GM19468 (cell line): ENCODE measurements at regions not wholly inside any gene's neighbourhood (a gene's known extent, or its start where the extent isn't known, plus 50 kb on each side); places are given as distances from the start of the nearest gene placed in this dataset.

Source experiments
- ATAC-seq: cut with Tn5 transposase; IDR thresholded peaks from one replicate; pipeline ENCODE4 v1.9.1; 2021; ENCODE audit warnings: mild to moderate bottlenecking, moderate library complexity, moderate number of reproducible peaks; ENCODE audit not compliant: unreplicated experiment; ENCODE audit errors: extremely low read depth

GRCh38 chr10:29174389-29174788 is 114.5 kb upstream of the LYZL1 start:
- no peak for ATAC-seq

GRCh38 chr10:29176845-29177832 is 111.7 kb upstream of the LYZL1 start:
- no peak for ATAC-seq

GRCh38 chr10:29181936-29182335 is 106.9 kb upstream of the LYZL1 start:
- ATAC-seq = no peak

DNA sequence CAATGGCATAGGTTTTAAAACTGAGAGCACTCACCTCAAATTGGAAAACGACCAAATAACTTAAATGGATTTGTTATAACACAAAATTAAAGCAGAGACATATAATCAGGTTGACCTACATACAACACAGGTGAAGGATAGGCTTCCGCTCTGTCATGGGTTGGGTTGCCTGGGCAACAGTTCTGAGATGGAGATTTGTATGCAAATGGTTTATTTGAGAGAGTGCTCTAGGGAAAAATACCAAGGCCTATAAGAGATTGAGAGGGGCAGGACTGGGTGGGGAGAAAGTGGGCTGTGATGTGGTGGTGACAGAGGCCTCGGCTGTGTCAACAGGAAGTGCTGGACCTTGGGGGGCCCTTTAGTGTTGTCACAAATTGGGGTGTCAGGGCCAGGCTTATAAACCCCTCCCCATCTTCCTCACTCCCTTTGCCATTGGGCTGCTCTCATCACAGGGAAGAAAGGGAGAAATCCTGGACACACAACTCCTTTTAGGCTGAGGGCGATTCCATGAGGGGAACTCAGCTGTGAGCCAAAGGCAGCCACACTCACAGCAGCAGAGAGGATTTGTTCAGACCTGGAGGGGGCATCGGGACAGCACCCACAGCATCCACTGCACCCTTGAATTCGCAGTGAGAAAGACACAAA is 105.4 kb upstream of the LYZL1 start:
- ATAC-seq = no peak

DNA sequence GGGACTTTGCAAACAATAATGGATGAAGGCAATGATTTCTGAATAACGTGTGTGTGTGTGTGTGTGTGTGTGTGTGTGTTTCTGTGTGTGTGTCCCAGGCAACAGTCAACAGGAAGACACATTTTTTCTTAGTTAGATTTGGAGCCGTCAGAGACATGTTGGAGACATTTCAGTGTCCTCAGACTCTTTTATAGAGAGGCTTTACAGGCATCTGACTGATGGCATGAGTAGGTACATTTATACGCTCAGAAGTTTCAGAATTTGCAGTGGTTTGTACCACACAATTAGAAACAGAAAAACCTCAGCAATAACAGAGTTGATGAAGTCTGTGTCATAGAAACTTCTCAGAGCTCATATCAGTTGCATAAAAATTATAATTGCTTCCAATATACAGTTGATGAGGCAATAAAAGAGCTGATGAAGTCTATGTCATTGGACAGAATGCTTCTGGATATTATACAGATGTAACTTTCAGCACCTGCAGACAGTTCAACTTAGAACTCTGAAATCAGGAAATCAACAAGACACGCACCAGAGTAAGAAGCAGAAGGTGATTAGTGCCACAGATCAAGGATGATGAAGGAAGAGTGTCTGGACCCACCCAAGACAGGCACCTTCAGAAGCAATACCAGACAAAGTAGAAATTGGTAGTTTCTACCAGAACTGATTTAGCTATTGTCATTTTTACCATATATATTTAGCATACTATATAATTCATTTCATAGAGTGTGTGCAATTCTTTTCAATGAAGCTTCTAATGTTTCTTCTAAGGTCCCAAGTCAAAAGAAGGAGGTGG is 104.5 kb upstream of the LYZL1 start:
- ATAC-seq = no peak

DNA sequence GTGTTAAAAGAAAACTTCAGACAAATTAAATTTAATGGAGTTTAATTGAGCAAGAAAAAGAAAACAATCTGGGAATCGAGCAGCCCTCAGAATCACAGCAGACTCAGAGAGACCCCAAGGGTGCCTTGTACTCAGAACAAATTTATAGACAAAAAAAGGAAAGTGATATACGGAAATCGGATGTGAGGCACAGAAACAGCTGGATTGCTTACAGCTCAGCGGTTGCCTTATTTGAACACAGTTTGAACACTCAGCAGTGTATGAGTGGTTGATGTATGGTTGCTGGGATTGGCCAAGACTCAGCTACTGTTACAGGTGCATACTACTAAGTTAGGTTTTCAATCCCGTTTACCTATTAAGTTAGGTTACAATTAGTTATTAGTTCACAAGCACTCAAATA is 103.8 kb upstream of the LYZL1 start:
- no peak for ATAC-seq

DNA sequence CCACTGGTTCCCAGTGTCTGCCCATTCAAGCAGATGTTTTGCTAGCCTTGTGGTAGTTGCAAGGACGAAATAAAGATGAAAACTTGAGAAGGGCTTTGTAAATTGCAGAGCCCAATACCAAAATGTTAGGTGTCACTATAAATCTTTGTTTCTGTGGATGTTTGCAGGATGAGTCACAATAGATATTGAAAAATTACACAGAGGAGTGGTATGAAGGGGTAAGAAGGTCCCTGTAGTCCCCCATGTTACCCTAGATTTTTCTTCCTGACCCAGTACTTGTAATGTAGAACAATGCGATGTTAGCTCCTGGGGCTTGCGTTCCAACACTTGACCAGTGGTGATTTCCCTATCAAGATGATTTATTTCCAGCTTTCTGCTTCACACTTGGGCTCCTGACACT is 102.6 kb upstream of the LYZL1 start:
- no peak for ATAC-seq

DNA sequence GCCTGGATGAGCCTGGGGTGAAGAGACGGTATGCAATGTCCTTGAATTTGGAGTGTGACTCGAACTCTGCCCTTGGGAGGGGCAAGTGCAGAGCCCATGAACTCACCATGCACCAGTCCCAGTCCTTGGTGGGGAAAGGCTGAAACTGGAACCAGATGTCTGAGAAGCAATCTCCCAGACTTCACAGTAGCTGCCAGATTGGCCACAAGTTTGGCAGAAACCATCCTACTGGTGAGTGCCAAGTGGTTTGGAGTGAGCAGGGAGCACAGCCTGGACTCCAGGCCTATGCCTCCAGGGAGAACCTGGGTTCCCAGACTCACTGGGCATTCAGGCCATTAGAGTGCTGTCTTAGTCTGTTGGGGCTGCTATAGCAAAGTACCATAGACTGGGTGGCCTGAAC is 99.6 kb upstream of the LYZL1 start:
- ATAC-seq = no peak

GRCh38 chr10:29191674-29192073 is 97.2 kb upstream of the LYZL1 start:
- ATAC-seq = no peak

GRCh38 chr10:29199339-29199738 is 89.5 kb upstream of the LYZL1 start:
- no peak for ATAC-seq

DNA sequence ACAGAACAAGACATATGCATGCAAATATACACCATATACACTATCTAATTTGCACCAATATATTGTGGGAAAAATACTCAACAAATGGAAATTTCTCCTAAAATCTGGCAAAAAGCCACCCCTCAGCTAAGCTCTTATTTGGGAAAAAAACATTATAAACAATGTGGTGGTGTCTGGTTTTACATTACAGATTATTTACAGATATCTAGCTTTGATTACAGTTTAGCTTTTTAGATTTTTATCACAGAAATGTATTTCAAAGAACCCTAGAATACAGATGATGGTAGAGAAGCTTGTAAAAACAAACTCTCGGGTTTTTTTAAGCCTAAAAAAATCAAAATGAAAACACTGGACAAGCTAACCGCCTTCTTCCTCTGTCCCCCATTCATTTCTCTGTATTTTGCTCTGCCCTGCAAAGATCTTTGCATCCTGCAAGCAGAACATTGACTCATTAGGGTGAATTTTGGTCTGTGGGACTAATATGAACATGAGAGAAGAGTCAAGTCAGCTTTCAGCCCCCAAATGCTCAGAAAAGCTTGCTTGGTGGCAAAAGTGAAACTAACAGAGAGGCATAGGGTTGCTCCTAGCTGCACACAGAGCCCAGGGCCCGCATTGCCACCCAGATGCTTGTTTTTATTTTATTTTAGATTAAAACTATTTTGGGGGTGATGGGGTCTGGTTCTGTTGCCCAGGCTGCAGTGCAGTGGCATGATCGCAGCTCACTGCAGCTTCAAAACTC is 88.8 kb upstream of the LYZL1 start:
- no peak for ATAC-seq

GRCh38 chr10:29202386-29202940 is 86.4 kb upstream of the LYZL1 start:
- no peak for ATAC-seq

GRCh38 chr10:29203432-29203831 is 85.4 kb upstream of the LYZL1 start:
- no peak for ATAC-seq

DNA sequence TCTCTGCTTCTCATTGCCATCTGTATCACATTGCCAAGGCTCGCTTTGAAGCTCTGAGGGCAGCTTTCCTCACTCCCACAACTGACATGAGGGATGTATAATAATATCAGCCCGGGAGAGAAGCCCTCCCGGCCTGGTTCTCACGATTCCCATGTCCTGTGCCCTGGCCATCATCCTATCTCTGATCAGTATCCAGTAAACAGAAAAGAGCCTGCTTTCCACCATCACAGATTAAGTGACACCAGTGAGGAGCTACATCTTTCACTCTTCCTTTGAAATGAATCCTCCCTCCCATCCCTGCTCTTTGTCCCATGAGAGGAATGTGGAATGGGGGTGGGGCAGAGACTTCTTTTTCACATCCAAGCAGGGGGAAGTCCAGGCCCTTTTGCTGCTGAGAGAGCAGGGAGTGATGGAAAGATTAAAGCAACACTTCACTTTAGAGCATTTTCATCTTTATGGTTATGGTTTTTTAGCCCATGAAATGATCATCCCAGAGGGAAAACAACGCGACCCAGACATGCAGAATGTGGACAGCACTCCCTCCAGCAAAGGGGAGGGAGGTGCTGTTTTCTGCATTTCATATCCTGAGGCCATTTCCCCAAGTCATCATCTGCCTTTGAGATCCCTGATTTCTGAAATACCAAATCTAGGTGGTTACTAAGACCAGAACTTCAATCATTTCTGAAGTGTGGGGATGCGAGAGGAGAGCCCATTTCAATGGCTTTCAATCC is 84.6 kb upstream of the LYZL1 start:
- no peak for ATAC-seq

DNA sequence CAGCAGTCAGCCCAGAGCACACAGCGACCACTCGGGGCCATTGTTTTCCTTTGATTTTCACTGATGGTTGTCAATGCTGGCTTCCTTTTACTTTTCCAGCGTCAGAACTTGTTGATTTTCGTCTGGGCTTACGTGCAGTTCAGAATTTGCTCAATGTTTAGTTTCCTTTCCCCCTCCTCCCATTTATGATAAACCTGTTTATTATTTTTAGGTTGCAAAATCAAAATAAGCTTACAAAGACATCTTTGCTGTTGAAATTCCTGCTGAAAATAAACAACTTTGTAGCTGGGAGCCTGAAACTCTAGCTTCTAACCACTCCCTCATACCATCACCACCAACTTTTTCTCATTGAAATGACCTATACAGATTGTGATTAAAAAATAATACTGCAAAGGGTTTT is 83.1 kb upstream of the LYZL1 start:
- no peak for ATAC-seq

- no peak for ATAC-seq
Observed at GRCh38 chr10:29208845-29209244, 80.0 kb upstream of the LYZL1 start.

DNA sequence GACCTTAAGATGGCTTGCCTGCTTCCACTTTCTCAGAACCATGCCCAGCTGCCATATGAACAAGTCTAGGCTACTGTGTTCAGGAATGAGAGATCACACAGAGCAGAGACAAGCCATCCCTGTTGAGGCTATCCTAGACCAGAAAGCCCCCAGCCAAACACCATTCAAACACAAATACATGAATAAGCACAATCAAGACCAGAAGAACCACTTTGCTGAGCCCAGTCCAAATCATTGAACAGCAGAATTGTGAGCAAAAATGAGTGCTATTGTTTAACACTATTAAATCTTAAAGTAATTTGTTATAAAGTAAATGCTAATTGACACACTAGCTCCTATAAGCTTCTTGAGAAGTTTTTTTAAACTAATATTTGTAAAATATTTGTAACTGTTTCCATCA is 79.0 kb upstream of the LYZL1 start:
- no peak for ATAC-seq

GRCh38 chr10:29210266-29210868 is 78.5 kb upstream of the LYZL1 start:
- no peak for ATAC-seq

- no peak for ATAC-seq
Observed at GRCh38 chr10:29212597-29212996, 76.3 kb upstream of the LYZL1 start.
